ENCODE measurements at regions not wholly inside any gene's neighbourhood (a gene's known extent, or its start where the extent isn't known, plus 50 kb on each side); places are given as distances from the start of the nearest gene placed in this dataset.

DNA sequence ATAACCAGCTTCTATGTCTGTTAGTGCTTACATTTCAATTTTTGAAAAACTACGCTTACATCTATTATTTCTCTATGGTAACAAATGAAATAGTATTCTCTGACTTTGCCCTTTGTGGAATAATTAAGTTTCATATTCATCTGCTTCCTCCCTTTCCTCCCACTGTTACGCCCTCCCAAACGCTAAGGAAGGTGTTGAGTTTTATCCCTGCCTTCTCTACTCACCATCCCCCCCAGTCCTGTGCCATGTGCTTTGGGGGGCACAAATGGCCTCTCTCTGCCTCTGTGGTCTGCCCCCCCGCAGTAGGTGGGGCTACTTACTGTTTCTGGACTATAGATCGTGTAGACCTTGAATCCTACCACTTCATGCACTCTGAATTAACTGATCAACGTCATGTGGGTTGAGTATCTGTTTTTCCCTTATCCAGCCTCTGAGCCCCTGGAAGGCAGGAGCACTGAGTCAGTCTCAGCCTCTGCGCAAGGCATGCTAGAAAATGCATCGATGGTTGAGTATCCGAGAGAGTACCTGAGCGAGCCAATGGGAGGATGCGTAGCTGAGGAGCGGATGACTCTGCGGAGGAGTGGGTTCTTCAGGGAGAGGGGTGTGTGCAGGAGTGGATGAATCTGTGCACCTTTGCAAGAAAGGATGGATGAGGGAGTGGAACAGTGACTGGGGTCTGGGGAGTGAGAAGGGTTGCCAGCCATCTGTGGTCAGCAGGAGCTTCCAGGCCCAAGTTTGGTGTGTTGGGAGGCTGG lies 114.5 kb upstream of the RTL1 start:
- TF ChIP-seq CTCF (IDR thresholded peaks at IDR 0.05): no peak
- no peak for TF ChIP-seq ZFX (IDR thresholded peaks at IDR 0.05; ENCODE audit: borderline replicate concordance)
- H3K27ac ChIP-seq: no peak overlapping the region

GRCh38 chr14:101018561-101019290 lies 115.2 kb upstream of the RTL1 start:
- no peak overlapping the region for H3K27ac ChIP-seq
- TF ChIP-seq ZFX (IDR thresholded peaks at IDR 0.05; ENCODE audit: borderline replicate concordance): no peak
- no peak for TF ChIP-seq CTCF (IDR thresholded peaks at IDR 0.05)

GRCh38 chr14:101019541-101019940 lies 116.0 kb upstream of the RTL1 start:
- TF ChIP-seq ZFX (IDR thresholded peaks at IDR 0.05; ENCODE audit: borderline replicate concordance): no peak
- H3K27ac ChIP-seq: no peak overlapping the region

- TF ChIP-seq CTCF (IDR thresholded peaks at IDR 0.05) (no peak), ZFX (IDR thresholded peaks at IDR 0.05; ENCODE audit: borderline replicate concordance) (no peak)
- H3K27ac ChIP-seq: no peak overlapping the region
Measured at GRCh38 chr14:101019990-101020710, 116.6 kb upstream of the RTL1 start.

DNA sequence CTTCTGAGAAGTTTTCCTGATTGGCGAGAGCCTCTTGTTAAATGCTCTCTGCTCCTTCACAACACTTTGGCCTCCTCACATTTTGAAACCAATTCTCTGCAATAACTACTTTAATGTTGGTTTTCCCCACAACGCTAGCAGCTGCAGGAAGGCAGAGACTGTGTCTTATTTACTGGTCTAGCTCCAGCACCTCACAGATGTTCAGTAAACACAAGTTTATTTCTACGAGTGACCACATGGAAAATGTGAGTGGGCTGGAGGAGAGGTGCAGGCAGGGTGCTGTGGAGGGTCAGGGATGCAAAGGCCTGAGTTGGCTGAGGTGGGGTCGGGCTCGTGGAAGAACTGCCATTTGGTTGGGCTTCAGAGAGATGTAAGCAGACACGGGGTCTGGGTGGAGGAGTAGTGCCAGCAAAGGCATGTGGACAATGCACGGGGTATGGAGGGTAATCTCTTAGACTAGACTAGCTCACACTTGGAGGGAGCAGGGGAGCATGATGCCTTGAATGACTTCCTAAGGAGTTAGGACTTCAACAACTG lies 117.4 kb upstream of the RTL1 start:
- H3K27ac ChIP-seq: no peak overlapping the region
- TF ChIP-seq ZFX (IDR thresholded peaks at IDR 0.05; ENCODE audit: borderline replicate concordance) (no peak), CTCF (IDR thresholded peaks at IDR 0.05) (no peak)

DNA sequence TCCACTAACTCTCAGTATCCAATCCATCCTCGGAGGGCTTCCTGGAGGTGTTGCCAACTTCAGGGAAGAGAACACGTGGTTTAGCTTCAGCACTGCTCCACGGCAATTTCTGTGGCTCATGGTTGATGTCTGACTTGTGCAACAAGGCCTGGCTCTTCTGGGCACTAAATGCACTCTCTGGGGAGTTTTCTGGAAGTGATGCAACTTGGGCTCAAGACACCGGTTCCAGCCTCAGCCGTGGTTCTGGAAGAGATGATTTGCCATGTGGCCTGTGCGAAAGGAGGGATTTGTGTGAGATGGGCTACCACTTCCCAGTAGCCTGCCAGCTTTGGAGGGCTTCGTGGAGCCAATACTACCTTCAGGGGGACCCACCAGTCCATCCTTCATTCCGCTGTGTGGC lies 118.6 kb upstream of the RTL1 start:
- H3K27ac ChIP-seq: no peak overlapping the region
- TF ChIP-seq CTCF (IDR thresholded peaks at IDR 0.05): no peak
- TF ChIP-seq ZFX (IDR thresholded peaks at IDR 0.05; ENCODE audit: borderline replicate concordance): no peak

GRCh38 chr14:101022916-101023435 lies 119.5 kb upstream of the RTL1 start:
- no peak overlapping the region for H3K27ac ChIP-seq
- no peak for TF ChIP-seq CTCF (IDR thresholded peaks at IDR 0.05)
- no peak for TF ChIP-seq ZFX (IDR thresholded peaks at IDR 0.05; ENCODE audit: borderline replicate concordance)

Data from 22Rv1 (cell line).